Testis (tissue), 2 donors: ENCODE measurements at regions not wholly inside any gene's neighbourhood (a gene's known extent, or its start where the extent isn't known, plus 50 kb on each side); places are given as distances from the start of the nearest gene placed in this dataset.

Experiments
- DNase-seq: peaks from one replicate; pipeline ENCODE4 v3.0.0-alpha.2; 2019
- H3K27ac ChIP-seq, 2 donors: fragments of 200-600 bp; sonication (generic); one replicate each; pipeline ENCODE4 v1.5.1; 2019
- H3K27me3 ChIP-seq: fragments of 200-600 bp; sonication (generic); one replicate; pipeline ENCODE4 v1.5.1; 2019
- H3K36me3 ChIP-seq: fragments of 200-600 bp; sonication (generic); one replicate; pipeline ENCODE4 v1.5.1; 2017; ENCODE audit warnings: low read depth; ENCODE audit errors: missing control alignments
- H3K4me1 ChIP-seq: fragments of 200-600 bp; sonication (generic); one replicate; pipeline ENCODE4 v1.5.1; 2019
- H3K4me3 ChIP-seq, 2 donors: fragments of 200-600 bp; sonication (generic); one replicate each; pipeline ENCODE4 v1.5.1; 2017 to 2019
- H3K9me3 ChIP-seq: fragments of 200-600 bp; sonication (generic); one replicate; pipeline ENCODE4 v1.5.1; 2017
- CTCF ChIP-seq, 3 experiments: fragments of 450-650 bp in 2 of 3; fragments of 200-600 bp in 1 of 3; sonication (generic) in 1 of 3; IDR thresholded peaks; one replicate each; pipeline ENCODE4 v1.5.1; 2016 to 2019; ENCODE audit warnings: antibody characterized with exemption in 3 of 3, mild to moderate bottlenecking in 2 of 3, moderate library complexity in 1 of 3
- POLR2A ChIP-seq: fragments of 450-650 bp; IDR thresholded peaks from one replicate; pipeline ENCODE4 v1.6.1; 2017; ENCODE audit warnings: antibody characterized with exemption, mild to moderate bottlenecking, moderate library complexity
- WGBS, 2 donors: methylation state at CpG; one replicate each; pipeline ENCODE4 v1.1.5; 2018; 5-methylcytosine and 5-hydroxymethylcytosine counted together
- intact Hi-C: fragments of 100-400 bp; cut with DNase I; formaldehyde crosslinking; loops from one replicate; pipeline ENCODE4 v1.15.1; 2023; ENCODE audit warnings: low total_unique reads

DNA sequence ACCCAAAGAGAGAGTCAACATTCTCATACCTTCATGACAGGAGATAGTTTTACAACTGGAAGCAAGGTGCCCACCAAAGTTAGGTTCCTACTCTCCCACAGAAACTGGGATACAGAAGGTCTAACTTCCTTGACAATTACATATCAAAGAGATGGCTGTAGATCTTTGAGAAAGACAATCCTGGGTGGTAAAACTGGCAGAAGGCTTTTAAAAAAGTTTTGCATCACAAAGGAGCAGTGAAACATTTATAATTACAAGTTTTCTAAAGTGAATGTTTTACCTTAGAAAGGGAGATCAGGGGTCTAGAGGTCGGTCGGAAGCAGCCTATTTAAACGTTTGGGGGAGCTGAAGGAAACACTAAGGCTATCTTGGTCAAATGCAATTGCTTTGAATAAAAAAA lies 166.6 kb upstream of the STEAP1 start:
- no peak for TF ChIP-seq POLR2A
- TF ChIP-seq CTCF (IDR thresholded peaks at IDR 0.05), result no peak
- Histone ChIP-seq H3K9me3 (no peaks in the 10 kb centered on the region), H3K36me3 (no peaks in the 10 kb centered on the region), H3K4me1 (no peaks in the 10 kb centered on the region), H3K27ac (no peak overlapping the region), H3K27me3 (no peaks in the 10 kb centered on the region), H3K4me3 (no peak overlapping the region)
- DNase-seq, result no peak
- WGBS, 2 donors, result 54 to 57% methylated on average over 3 of the region's 3 CpGs
- intact Hi-C loops, result no loop called here

DNA sequence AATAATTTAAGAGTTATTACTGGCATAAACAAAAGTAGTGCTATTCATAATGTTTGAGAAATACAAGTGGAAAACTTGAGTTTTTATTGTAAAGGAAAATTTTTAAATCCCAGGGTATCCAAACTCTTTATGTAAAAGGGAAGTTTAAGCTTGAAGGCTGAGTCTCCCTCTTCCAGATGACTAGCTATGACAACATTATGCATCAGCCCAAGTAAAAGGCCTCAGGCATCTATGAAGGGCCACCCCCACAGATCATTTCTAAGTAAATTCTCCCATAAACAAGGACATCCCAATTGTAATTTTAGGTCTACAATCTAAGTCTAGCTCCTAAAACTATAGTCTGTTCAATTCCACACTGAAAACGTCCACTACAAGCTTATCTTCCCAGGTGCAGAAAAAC lies 166.2 kb upstream of the STEAP1 start:
- no peaks in the 10 kb centered on the region for H3K27me3 ChIP-seq
- 46 to 53% methylated on average over 1 of the region's 1 CpG for WGBS, 2 donors
- H3K4me3 ChIP-seq, result no peak overlapping the region
- H3K27ac ChIP-seq, result no peak overlapping the region
- no peaks in the 10 kb centered on the region for H3K36me3 ChIP-seq
- no peaks in the 10 kb centered on the region for H3K4me1 ChIP-seq
- no peak for DNase-seq
- TF ChIP-seq POLR2A (no peak), CTCF (IDR thresholded peaks at IDR 0.05) (no peak)
- intact Hi-C loops, result no loop called here
- no peaks in the 10 kb centered on the region for H3K9me3 ChIP-seq

- TF ChIP-seq POLR2A (no peak), CTCF (IDR thresholded peaks at IDR 0.05) (no peak)
- 58 to 83% methylated on average over 2 of the region's 2 CpGs for WGBS, 2 donors
- H3K4me3 ChIP-seq, result no peak overlapping the region
- DNase-seq, result no peak
- H3K27me3 ChIP-seq, result no peaks in the 10 kb centered on the region
- no peak overlapping the region for H3K27ac ChIP-seq
- no peaks in the 10 kb centered on the region for H3K4me1 ChIP-seq
- intact Hi-C loops, result no loop called here
- no peaks in the 10 kb centered on the region for H3K9me3 ChIP-seq
- no peaks in the 10 kb centered on the region for H3K36me3 ChIP-seq
Observed at GRCh38 chr7:89989454-89989853, 164.8 kb upstream of the STEAP1 start.

GRCh38 chr7:89994483-89994882 lies 159.8 kb upstream of the STEAP1 start:
- no peaks in the 10 kb centered on the region for H3K27me3 ChIP-seq
- no peak overlapping the region for H3K4me3 ChIP-seq
- H3K4me1 ChIP-seq, result no peaks in the 10 kb centered on the region
- no peaks in the 10 kb centered on the region for H3K36me3 ChIP-seq
- TF ChIP-seq POLR2A, result no peak
- no peak for TF ChIP-seq CTCF (IDR thresholded peaks at IDR 0.05)
- no peaks in the 10 kb centered on the region for H3K9me3 ChIP-seq
- H3K27ac ChIP-seq, result no peak overlapping the region
- WGBS, 2 donors, result 65% methylated on average over 1 of the region's 1 CpG
- intact Hi-C loops, result no loop called here
- DNase-seq, result no peak

DNA sequence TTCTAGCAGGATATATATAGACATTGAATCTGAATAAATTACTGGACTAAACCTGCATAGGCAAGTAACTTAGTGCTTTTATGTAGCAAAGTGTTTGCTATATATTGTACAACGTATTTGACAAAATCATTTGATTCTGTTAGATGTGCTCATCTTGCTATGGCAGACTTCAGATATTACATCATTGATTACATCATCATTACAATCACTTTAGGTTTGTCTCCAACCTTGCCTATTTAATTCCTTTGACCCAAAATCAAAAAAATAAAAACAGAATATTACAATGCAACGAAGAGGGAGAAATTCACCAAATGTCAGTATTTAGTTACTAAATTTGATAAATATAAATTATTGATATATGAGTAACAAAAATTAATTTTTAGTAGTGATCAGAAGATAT lies 155.7 kb upstream of the STEAP1 start:
- Histone ChIP-seq H3K4me1 (no peaks in the 10 kb centered on the region), H3K36me3 (no peaks in the 10 kb centered on the region), H3K4me3 (no peak overlapping the region), H3K27me3 (no peaks in the 10 kb centered on the region), H3K9me3 (no peaks in the 10 kb centered on the region), H3K27ac (no peak overlapping the region)
- DNase-seq, result no peak
- TF ChIP-seq POLR2A, result no peak
- TF ChIP-seq CTCF (IDR thresholded peaks at IDR 0.05), result no peak
- intact Hi-C loops, result no loop called here
- WGBS, 2 donors, result 89% methylated on average over 2 of the region's 2 CpGs
